HCT116 (cell line): ENCODE measurements at regions not wholly inside any gene's neighbourhood (a gene's known extent, or its start where the extent isn't known, plus 50 kb on each side); places are given as distances from the start of the nearest gene placed in this dataset.

Experiments used
- ATF3 ChIP-seq: IDR thresholded peaks from 2 replicates; pipeline ENCODE4 v1.6.1; 2012
- CBX3 ChIP-seq: IDR thresholded peaks from 2 replicates; pipeline ENCODE4 v1.6.1; 2012; ENCODE audit warnings: low read depth
- EZH2 ChIP-seq: fragments of 200-600 bp; sonication (generic); IDR thresholded peaks from 2 replicates; pipeline ENCODE4 v1.6.1; 2017; ENCODE audit warnings: antibody characterized with exemption, mixed run types
- POLR2A ChIP-seq: IDR thresholded peaks from 2 replicates; pipeline ENCODE4 v1.7.0; 2011; ENCODE audit warnings: borderline replicate concordance; ENCODE audit not compliant: insufficient read depth, insufficient read length; ENCODE audit errors: extremely low read depth
- POLR2AphosphoS5 ChIP-seq: IDR thresholded peaks from 2 replicates; pipeline ENCODE4 v1.6.1; 2011; ENCODE audit warnings: mild to moderate bottlenecking, low read depth, low read length, moderate library complexity
- SRF ChIP-seq: IDR thresholded peaks from 2 replicates; pipeline ENCODE4 v1.6.1; 2012; ENCODE audit warnings: low read depth
- TCF7L2 ChIP-seq: IDR thresholded peaks from 2 replicates; pipeline ENCODE4 v1.7.0; 2011; ENCODE audit warnings: borderline replicate concordance, inconsistent platforms; ENCODE audit not compliant: insufficient read depth, insufficient read length; ENCODE audit errors: extremely low read depth
- TF ChIP-seq, protein P1 (sequence below), 3 experiments: fragments of 200-600 bp in 1 of 3; sonication (generic) in 1 of 3; IDR thresholded peaks in 2 of 3; conservative IDR thresholded peaks in 1 of 3; 2 replicates each; pipeline ENCODE4 v1.5.1; 2012 to 2017; ENCODE audit warnings: low read depth in 2 of 3, low read length in 2 of 3, antibody characterized with exemption in 1 of 3, borderline replicate concordance in 1 of 3, control low read depth in 1 of 3, mild to moderate bottlenecking in 1 of 3, mixed read lengths in 1 of 3, mixed run types in 1 of 3, moderate library complexity in 1 of 3; ENCODE audit not compliant: insufficient read depth in 1 of 3

- TF ChIP-seq POLR2AphosphoS5 (no peak), POLR2A (no peak), CBX3 (no peak), SRF (no peak), ATF3 (no peak), EZH2 (no peak), TCF7L2 (no peak)
- TF ChIP-seq, protein P1, sequence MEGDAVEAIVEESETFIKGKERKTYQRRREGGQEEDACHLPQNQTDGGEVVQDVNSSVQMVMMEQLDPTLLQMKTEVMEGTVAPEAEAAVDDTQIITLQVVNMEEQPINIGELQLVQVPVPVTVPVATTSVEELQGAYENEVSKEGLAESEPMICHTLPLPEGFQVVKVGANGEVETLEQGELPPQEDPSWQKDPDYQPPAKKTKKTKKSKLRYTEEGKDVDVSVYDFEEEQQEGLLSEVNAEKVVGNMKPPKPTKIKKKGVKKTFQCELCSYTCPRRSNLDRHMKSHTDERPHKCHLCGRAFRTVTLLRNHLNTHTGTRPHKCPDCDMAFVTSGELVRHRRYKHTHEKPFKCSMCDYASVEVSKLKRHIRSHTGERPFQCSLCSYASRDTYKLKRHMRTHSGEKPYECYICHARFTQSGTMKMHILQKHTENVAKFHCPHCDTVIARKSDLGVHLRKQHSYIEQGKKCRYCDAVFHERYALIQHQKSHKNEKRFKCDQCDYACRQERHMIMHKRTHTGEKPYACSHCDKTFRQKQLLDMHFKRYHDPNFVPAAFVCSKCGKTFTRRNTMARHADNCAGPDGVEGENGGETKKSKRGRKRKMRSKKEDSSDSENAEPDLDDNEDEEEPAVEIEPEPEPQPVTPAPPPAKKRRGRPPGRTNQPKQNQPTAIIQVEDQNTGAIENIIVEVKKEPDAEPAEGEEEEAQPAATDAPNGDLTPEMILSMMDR (IDR thresholded peaks at IDR 0.05 in 2 of 3, conservative IDR thresholded peaks at IDR 0.05 in 1 of 3; ENCODE audit: borderline replicate concordance in 1 of 3, insufficient read depth in 1 of 3, low read depth in 2 of 3, low read length in 2 of 3) = no peak
Measured at GRCh38 chr7:41449286-41449685, 253.6 kb downstream of the INHBA start.
